HuH-7 (cell line): ENCODE measurements at regions not wholly inside any gene's neighbourhood (a gene's known extent, or its start where the extent isn't known, plus 50 kb on each side); places are given as distances from the start of the nearest gene placed in this dataset.

ENCODE experiments used
- DNase-seq: peaks from one replicate; pipeline ENCODE4 v3.0.0; 2011; ENCODE audit warnings: low spot score

GRCh38 chr4:32429151-32429550, 1709.0 kb downstream of the PCDH7 start:
- no peak for DNase-seq

- DNase-seq: no peak
These were observed 1715.1 kb downstream of the PCDH7 start for GRCh38 chr4:32435308-32435707.

- no peak for DNase-seq
These were observed 1716.6 kb downstream of the PCDH7 start for GRCh38 chr4:32436816-32437215.

- no peak for DNase-seq
These were observed 1720.2 kb downstream of the PCDH7 start for GRCh38 chr4:32440391-32440790.

GRCh38 chr4:32454482-32454881, 1734.3 kb downstream of the PCDH7 start:
- DNase-seq: no peak

- DNase-seq: no peak
These were observed 1735.1 kb downstream of the PCDH7 start for GRCh38 chr4:32455231-32455630.

- DNase-seq: no peak
These were observed 1740.8 kb downstream of the PCDH7 start for GRCh38 chr4:32460972-32461371.

GRCh38 chr4:32462944-32463343, 1742.8 kb downstream of the PCDH7 start:
- no peak for DNase-seq

- no peak for DNase-seq
These were observed 1750.0 kb downstream of the PCDH7 start for GRCh38 chr4:32470087-32470585.

- DNase-seq: no peak
These were observed 1752.7 kb downstream of the PCDH7 start for GRCh38 chr4:32472918-32473317.

GRCh38 chr4:32475710-32476109, 1755.5 kb downstream of the PCDH7 start:
- no peak for DNase-seq

- no peak for DNase-seq
These were observed 1757.3 kb downstream of the PCDH7 start for GRCh38 chr4:32477518-32477917.

GRCh38 chr4:32485956-32486355, 1765.8 kb downstream of the PCDH7 start:
- DNase-seq: no peak

- DNase-seq: no peak
These were observed 1768.5 kb downstream of the PCDH7 start for GRCh38 chr4:32488690-32489089.

- no peak for DNase-seq
These were observed 1779.0 kb downstream of the PCDH7 start for GRCh38 chr4:32499171-32499570.

- DNase-seq: no peak
These were observed 1783.1 kb downstream of the PCDH7 start for GRCh38 chr4:32503241-32503640.

- no peak for DNase-seq
These were observed 1785.9 kb downstream of the PCDH7 start for GRCh38 chr4:32506067-32506466.

- DNase-seq: no peak
These were observed 1798.9 kb downstream of the PCDH7 start for GRCh38 chr4:32519060-32519459.

GRCh38 chr4:32525420-32525819, 1805.3 kb downstream of the PCDH7 start:
- no peak for DNase-seq

- DNase-seq: no peak
These were observed 1824.7 kb downstream of the PCDH7 start for GRCh38 chr4:32544846-32545245.

- no peak for DNase-seq
These were observed 1831.8 kb downstream of the PCDH7 start for GRCh38 chr4:32551943-32552342.

GRCh38 chr4:32560306-32560705, 1840.1 kb downstream of the PCDH7 start:
- no peak for DNase-seq

GRCh38 chr4:32562010-32562409, 1841.8 kb downstream of the PCDH7 start:
- no peak for DNase-seq

- no peak for DNase-seq
These were observed 1844.5 kb downstream of the PCDH7 start for GRCh38 chr4:32564626-32565025.

GRCh38 chr4:32569861-32570260, 1849.7 kb downstream of the PCDH7 start:
- DNase-seq: no peak
